HG02938 (cell line): ENCODE measurements at regions not wholly inside any gene's neighbourhood (a gene's known extent, or its start where the extent isn't known, plus 50 kb on each side); places are given as distances from the start of the nearest gene placed in this dataset.
"Not testable (repeated sequence)": the region's sequence is repeated elsewhere in the genome, so short reads cannot be mapped to it uniquely, and the experiment has no call there.

Source experiments
- ATAC-seq: cut with Tn5 transposase; IDR thresholded peaks from one replicate; pipeline ENCODE4 v1.9.1; 2021; ENCODE audit warnings: mild to moderate bottlenecking, moderate library complexity; ENCODE audit not compliant: unreplicated experiment

DNA sequence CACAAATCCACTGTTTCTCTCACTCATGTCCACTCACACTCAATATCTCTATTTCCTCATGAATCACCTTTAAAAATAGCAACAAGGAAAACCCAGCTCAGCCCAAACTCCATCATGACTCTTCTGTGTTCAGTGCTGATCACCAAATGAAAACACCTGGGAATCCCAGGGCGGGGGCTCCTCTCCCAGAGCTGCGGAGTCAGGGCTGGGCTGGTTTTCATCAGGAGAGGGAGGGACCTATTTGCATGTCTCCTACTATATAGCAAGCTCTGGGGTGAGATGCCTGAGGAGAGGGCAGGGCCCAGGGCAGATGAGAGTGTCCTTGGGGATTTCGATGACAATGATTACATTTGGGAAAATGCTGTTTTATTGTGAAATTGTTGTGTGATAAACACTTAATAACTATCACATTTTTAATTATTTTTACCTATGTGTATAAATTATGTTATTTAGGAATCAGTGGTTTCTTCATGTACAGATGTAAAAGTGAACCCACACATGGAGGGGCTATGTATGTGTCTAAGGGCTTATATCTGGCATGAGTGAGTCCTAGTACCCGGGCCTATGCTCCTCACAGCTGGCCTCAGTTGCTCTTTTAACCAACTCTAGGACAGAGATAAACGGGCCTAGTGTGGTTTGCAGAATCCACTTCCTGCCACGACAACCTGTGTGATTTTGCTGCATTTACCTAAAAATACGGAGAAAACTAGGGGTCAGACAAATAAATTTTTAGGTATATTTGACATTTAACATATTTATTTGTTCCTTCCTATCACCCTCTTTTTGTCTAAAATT lies 1131.9 kb downstream of the TMEM121 start:
- ATAC-seq, result not testable (repeated sequence)

DNA sequence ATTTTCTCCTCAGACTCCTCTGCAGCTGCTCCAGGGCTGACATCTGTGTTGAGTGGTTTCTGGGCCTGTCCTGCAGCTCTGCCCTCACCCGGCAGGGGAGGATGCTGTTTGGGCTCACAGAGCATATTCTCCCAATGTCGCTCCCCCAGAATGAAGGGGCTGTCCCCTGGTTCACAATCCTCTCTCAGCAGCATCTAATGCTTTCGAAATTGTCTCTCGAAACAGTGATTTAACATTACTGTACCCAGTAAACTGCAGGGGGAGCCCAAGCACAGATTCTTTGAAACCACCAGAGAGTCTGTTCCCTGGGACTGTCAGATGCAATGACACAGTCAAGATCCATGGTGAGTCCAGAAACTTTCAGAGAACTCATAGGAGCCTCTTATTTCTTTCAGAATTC lies 1135.2 kb downstream of the TMEM121 start:
- not testable (repeated sequence) for ATAC-seq

DNA sequence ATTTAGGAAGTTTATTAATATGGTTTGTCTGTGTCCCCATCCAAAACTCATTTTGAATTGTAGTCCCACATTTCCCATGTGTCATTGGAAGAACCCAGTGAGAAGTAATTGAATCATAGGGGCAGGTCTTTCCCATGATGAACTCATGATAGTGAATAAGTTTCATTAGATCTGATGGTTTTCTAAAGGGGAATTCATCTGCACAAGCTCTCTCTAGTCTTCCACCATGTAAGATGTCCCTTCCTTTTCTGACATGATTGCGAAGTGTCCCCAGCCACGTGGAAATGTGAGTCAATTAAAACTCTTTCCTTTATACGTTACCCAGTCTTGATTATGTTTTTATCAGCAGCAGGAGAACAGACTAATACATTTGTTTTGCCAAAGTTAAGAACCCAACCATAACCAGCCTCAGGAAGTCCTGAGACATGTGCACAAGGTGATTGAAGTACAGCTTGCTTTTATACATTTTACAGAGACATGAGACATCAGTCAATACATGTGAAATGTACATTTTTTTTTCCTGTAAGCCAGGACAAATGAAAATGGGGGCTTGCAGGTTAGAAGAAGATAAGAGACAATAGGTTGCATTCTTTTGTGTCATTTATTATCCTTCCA lies 1136.7 kb downstream of the TMEM121 start:
- no peak for ATAC-seq

DNA sequence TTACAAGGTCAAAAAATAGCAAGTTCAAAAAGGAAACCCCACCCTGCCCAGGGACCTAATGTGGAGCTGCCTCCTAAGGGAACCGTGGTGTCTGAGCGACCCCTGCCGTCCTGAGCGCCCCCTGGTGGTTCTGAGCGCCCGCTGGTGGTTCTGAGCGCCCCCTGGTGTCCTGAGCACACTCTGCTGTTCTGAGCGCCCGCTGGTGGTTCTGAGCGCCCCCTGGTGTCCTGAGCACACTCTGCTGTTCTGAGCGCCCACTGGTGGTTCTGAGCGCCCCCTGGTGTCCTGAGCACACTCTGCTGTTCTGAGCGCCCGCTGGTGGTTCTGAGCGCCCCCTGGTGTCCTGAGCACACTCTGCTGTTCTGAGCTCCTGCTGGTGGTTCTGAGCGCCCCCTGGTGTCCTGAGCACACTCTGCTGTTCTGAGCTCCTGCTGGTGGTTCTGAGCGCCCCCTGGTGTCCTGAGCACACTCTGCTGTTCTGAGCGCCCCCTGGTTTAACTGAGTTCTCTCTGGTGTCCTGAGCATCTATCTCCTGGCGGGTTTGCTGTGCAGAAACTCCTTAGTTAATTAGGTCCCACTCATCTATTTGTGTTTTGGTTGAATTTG lies 1137.5 kb downstream of the TMEM121 start:
- ATAC-seq, result not testable (repeated sequence)

DNA sequence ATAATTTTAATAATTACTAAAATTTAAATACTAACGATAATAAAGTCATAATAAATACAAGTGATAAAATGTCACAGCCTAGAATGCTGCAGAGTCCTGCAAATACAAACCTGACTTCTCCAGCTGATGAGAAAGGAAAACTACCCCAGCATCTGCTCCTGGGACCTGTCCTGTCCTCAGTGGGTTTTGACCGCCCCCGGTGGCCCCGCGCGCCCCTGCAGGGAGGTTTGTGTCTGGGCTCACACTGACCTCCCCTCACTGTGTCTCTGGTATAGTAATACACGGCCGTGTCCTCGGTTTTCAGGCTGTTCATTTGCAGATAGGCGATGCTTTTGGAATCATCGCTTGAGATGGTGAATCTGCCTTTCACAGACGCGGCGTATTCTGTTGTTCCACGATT lies 1139.4 kb downstream of the TMEM121 start:
- no peak for ATAC-seq

DNA sequence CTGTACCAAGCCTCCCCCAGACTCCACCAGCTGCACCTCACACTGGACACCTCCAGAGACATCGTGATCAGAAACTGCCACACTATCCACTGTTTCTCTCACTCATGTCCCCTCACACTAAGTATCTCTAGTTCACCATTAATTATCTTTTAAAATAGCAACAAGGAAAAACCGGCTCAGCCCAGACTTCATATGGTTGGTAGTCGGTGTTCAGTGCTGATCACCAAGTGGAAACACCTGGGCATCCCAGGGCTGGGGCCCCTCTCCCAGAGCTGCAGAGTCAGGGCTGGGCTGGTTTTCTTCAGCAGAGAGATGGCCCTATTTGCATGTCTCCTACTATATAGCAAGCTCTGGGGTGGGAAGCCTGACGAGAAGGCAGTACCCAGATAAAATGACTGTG lies 1140.0 kb downstream of the TMEM121 start:
- no peak for ATAC-seq

DNA sequence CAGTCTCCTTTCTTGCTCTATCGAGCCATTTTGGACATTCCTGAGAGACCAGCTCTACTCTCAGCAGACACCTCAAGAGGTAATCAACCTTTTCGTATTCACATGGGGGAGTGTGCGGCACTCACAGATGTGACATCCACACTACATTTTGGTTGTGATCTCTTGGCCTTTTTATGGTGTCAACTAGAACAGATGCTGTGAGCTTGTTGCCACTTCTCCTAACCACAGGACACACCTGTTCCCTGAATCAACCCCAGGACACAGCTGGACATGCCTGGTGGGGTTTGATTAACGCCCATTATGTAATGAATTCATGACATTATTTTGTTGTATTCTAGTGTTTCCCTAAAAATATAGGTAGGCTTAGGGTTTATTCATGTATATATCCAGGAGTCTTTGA lies 1143.6 kb downstream of the TMEM121 start:
- no peak for ATAC-seq

DNA sequence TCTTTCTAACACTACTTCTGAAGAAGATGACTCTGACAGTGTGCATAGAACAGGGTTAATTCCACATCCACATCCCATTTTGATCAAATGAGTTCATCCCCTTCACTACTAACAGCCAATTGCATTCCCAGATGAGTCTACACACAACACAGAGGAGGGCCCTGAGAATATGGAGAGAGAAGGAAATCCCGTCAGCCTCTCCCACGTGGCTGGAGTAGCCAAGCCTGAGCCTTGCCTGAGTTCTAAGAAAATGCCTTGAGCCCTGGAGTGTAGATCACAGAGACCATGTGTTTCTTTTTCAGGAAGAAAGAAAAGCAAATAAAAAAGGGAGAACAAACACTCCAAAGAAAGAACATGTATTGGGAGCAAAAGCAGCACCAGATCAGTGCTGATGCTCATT lies 1147.7 kb downstream of the TMEM121 start:
- not testable (repeated sequence) for ATAC-seq

DNA sequence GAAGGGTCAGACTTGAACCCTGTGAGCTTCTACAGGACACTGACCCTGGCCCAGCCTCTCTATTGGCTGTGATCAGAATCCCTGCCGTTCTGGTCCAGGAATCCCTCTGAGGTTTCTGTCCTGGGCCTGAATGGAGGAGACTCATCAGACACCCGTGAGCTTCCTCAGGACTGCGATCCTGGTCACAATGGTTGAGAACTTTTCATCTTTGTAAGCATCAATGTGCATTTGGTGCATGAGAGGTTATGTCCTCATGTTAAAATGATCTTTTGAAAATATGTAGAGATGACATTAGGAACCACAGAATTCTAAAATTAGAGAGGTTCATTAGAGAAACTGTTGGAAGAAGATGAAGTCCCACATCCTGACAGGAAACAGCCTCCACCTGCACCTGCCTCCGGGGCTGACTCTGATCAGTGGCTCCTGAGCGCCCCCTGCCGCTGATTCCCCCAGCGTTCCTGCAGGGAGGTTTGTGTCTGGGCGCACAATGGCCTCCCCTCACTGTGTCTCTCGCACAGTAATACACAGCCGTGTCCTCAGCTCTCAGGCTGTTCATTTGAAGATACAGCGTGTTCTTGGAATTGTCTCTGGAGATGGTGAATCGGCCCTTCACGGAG lies 1148.2 kb downstream of the TMEM121 start:
- ATAC-seq, result not testable (repeated sequence)

DNA sequence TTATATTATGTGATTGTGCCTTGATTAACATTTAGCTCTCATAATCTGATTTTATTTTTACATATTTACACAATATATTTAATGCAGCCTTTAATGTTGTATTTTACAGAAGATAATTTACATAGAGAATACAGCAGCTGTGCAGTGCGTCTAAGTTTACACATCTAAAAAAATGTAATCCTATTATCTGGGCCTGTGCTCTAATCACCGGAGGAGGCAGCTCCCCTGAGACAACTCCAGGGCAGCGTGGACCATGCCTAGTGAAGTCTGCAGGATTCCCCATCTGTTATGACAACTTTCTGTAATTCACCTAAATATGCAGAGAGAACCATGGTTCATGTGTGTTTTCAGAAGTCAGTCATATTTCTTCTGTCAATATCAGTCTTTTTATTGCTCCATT lies 1149.3 kb downstream of the TMEM121 start:
- not testable (repeated sequence) for ATAC-seq

DNA sequence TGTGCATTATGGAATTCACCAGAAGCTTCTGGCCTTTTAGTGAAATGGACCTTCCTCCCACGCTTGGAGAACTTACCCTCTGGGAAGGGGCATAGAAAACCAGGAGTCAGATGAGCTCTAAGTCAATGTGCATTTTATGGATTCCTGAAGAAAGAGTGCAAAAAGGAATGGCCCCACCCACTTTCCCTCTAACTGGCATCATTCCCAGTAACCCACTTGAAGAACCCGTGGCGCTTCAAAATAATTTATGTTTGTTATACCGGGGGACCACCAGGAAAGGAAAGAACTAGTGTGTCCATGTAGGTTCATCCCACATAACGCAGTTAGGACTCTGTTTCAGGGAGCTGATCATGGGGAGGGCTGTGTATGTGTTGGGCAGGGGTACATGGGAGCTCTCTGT lies 1153.4 kb downstream of the TMEM121 start:
- ATAC-seq, result no peak

DNA sequence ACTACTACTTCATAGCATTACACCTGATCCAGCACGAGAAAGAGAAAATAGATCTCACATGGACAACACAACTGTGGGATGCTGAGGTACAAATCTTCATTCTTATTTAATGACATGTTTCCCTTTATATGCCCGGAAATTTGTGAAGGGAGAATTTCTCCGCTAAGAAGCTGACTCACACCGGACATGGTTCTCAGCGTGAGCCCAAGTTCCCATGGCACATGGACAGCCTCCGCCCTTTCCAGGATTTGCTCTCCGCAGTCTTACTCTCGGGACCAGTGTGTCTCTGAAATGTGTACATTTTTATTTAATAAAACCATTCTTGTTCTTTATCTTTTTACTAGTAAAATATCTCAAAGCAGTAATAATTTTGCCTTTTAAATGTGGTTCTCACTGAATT lies 1154.8 kb downstream of the TMEM121 start:
- ATAC-seq, result no peak

DNA sequence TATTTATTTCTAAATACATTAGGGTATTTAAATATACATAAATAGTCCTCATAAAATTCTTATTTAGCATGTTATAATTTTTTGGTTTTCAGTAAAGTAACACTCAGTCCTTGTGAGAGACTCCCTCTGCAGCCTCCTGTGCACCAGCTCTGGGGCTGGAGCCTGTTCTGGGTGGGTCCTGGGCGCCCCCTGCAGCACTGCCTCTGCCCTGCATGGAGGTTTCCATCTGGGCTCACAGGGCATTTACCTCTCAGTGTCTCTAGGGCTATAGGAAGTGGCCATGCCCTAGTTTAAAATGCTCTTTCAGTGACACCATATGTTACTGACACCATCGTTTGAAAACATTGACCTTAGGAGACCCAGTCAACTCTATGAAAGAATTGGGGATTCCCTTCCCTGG lies 1155.2 kb downstream of the TMEM121 start:
- no peak for ATAC-seq

DNA sequence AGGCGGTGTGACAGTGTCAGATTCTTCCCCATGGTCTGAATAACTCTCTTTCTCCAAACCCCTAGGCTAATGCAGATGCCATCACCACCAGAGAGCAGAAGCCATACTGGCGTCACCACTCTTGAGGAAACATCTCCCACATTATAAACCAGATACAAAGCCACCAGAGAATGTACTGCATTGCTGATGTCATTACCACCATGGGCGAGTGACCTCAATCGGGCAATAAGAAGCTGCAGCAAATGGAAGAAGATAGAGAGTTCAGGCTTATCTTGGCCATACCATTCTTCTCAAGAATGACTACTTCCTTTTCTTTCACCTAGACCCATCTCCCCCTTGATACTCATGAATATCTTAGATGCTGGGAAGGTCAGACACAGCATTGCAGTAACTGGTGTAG lies 1157.2 kb downstream of the TMEM121 start:
- ATAC-seq, result no peak

DNA sequence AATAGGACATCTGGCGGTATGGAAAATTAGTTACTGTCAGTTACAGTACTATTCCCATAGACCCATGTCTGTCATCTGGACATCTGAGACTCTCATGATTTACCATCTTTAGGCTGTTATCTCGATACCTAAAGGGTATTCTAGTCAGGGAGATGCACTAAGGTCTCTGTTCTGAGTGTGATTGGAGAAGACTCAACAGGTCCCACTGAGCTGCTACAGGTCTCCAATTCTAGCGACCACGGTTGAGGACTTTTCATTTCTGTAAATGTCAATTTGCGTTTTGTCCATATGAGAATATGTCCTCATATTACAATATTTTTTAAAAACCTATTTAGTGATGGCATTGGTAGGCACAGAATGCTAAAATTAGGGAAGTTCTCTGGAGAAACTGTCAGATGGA lies 1160.2 kb downstream of the TMEM121 start:
- ATAC-seq, result no peak

DNA sequence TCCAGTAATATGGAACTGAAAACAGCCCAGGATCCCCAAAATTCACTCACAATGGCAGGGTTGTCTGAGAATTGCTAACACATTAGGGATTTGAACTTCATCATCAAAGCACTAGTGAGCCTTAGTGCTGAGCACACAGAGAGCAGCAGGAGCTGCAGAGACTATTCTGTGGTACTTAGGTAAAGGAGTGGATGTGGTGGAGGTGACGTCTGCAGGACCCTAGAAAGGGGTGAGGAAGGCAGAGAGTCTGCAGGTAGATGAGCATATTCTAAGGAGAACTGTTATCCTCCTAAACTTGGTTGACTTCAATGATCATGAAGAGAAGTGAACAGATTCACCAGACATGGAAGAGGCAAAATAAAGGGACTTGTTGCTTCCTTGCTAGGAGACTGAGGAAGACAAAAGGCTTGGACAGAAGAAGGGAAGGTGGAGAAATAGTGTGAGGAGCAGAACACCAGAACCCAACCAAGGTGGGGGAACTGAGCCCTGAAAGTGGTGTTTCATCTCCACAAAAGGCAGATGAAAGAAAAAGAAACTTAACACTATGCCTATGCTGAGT lies 1164.0 kb downstream of the TMEM121 start:
- ATAC-seq, result no peak

DNA sequence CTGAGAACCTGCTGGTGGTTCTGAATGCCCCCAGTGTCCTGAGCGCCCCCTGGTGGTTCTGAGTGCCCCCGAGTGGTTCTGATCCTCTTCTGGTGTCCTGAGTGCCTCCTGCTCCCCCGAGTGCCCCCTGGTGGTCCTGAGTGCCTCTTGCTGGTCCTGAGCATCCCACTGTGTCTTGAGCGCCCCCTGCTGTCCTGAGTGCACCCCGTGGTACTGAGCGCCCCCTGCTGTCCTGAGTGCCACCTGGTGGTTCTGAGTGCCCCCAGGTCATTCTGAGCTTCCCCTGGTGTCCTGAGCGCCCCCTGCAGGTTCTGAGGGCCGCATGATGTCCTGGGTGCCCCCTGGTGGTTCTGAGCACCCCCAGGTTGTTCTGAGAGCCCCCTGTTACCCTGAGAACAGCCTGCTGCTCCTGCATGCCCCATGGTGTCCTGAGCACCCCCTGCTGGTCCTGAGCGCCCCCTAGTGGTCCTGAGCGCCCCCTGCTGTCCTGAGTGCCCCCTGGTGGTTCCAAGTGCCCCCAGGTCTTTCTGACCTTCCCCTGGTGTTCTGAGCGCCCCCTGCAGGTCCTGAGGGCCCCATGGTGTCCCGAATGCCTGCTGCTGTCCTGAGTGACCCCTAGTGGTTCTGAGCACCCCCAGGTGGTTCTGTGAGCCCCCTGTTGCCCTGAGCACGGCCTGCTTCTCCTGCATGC lies 1165.4 kb downstream of the TMEM121 start:
- ATAC-seq, result peak; percentile 64

DNA sequence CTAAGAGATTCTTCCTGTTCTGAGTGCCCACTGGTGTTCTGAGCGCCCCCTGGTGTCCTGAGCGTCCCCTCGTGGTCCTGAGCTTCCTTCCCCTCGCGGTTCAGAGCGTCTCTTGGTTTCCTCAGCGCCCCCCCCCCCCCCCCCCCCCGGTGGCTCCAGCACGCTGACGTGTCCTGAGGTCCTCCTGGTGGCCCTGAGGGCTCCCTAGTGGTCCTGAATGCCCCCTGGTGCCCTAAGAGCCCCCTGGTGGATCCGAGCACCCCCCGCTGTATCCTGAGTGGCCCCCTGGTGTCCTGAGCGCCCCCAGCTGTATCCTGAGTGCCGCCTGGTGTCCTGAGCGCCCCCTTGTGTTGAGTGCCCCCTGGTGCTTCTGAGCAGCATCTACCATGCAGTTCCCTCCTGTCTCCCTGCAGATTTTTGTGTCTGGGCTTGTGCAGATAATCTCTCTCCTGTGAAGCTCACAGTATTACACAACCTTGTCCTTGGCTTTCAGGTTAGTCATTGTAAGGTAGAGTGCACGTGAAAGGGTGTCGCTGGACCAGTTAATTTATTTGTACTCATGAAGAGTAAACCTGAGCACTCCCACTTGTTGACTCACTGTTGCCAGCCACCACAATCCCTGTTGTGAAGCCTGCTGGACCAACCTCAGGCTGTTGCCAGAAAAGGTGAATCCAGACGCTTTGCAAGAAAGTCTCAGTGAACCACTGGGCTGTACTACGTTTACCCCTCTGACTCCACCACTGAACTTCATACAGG lies 1168.4 kb downstream of the TMEM121 start:
- ATAC-seq, result no peak

DNA sequence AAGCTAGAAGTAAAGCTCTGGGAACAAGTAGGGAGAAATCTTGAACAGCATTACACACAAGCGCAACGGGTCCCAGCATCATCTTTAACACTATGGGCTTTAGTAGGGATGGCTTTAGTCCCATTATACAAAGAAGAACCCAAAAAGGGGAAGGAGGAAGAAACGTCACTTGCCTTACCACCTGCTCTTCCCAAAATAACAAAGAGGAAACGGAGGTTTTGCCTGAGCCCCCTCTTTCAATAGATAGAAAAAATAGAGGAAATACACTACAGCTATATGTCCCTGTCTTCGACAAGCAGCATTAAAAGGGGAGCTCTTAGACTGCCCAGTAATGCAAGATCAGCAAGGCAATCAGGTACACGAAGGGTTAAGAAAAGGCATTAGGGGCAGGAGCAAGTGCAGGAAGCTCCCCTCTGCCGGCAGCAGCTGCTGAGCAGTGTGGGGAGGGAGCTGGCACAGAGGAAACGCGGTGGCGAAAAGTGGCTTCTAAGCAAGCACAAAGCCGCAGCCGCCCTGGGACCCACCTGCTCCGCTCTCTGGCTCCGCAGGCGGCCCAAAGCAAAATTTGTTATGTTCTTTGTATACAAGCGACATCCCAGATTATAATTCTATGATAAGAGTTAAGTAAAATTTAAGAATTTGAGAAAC lies 1172.4 kb downstream of the TMEM121 start:
- not testable (repeated sequence) for ATAC-seq

DNA sequence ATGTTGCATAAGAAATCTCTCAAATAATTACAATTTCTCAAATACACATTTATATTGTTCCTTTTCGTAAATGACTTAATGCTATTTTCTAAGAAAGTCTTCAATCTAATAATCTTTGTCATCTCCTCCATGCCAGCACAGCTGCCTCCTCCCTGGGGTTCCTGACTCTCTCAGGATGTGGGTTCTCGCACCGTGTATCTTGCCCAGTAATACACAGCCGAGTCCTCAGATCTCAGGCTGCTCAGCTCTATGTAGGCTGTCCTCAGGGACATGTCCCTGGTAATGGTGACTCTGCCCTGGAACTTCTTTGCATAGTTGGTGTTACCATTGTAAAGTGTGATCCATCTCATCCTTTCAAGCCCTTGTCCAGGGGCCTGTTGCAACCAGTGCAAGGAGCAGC lies 1177.3 kb downstream of the TMEM121 start:
- ATAC-seq, result not testable (repeated sequence)
